Calu3 (cell line): ENCODE measurements at regions not wholly inside any gene's neighbourhood (a gene's known extent, or its start where the extent isn't known, plus 50 kb on each side); places are given as distances from the start of the nearest gene placed in this dataset.

Source experiments
- BruUV-seq: library from RNA; stranded (reverse); fragments of 400-500 nt; replicated peaks from 2 replicates; lab custom pipeline; 2021; lab: Mats Ljungman, UMichigan
- CTCF ChIA-PET: fragments of 300-600 bp; sonication (Branson Sonifier 250); formaldehyde crosslinking; loops from one replicate; lab custom pipeline; 2022; ENCODE audit warnings: antibody characterized with exemption; lab: Charles Lee
- DNase-seq: peaks from one replicate; pipeline ENCODE4 v3.0.0; 2022
- H3K27ac Mint-ChIP-seq: one replicate; pipeline ENCODE4 v1.8.0; 2022; ENCODE audit warnings: mixed read lengths; ENCODE audit not compliant: unreplicated experiment
- H3K27me3 Mint-ChIP-seq: one replicate; pipeline ENCODE4 v1.8.0; 2022; ENCODE audit warnings: mixed read lengths; ENCODE audit not compliant: unreplicated experiment
- H3K36me3 Mint-ChIP-seq: one replicate; pipeline ENCODE4 v1.8.0; 2022; ENCODE audit warnings: mild to moderate bottlenecking, moderate library complexity, mixed read lengths; ENCODE audit not compliant: insufficient read depth, unreplicated experiment
- H3K4me1 Mint-ChIP-seq: one replicate; pipeline ENCODE4 v1.8.0; 2022; ENCODE audit warnings: mild to moderate bottlenecking, low read depth, mixed read lengths; ENCODE audit not compliant: unreplicated experiment
- H3K4me3 Mint-ChIP-seq: one replicate; pipeline ENCODE4 v1.8.0; 2022; ENCODE audit warnings: mild to moderate bottlenecking, low read depth, moderate library complexity, mixed read lengths; ENCODE audit not compliant: unreplicated experiment
- H3K9me3 Mint-ChIP-seq: one replicate; pipeline ENCODE4 v1.8.0; 2022; ENCODE audit warnings: low read depth, mixed read lengths; ENCODE audit not compliant: unreplicated experiment
- CTCF ChIP-seq: fragments of 200-600 bp; IDR thresholded peaks from one replicate; pipeline ENCODE4 v1.8.0; 2022; ENCODE audit warnings: antibody characterized with exemption; ENCODE audit not compliant: unreplicated experiment
- intact Hi-C: fragments of 100-400 bp; cut with micrococcal nuclease; formaldehyde crosslinking; loops from one replicate; pipeline ENCODE4 v1.10.0; 2022; ENCODE audit not compliant: unreplicated experiment

GRCh38 chr13:44719857-44720671 lies 143.9 kb upstream of the TSC22D1 start:
- Mint-ChIP-seq H3K27ac (no peak overlapping the region), H3K4me3 (no peak overlapping the region), H3K4me1 (peaks cover 9% of the 10 kb centered on the region), H3K36me3 (no peaks in the 10 kb centered on the region), H3K9me3 (peaks cover 6% of the 10 kb centered on the region), H3K27me3 (no peaks in the 10 kb centered on the region)
- intact Hi-C loops = loop anchor here (10.0 kb wide), 1 partner anchor 95 kb away; no protein-coding TSS in a partner anchor
- CTCF ChIA-PET = no interaction called here
- no peak for TF ChIP-seq CTCF
- DNase-seq = no peak
- BruUV-seq = no TSS peak

GRCh38 chr13:44718467-44718866 lies 142.3 kb upstream of the TSC22D1 start:
- intact Hi-C loops = loop anchor here (10.0 kb wide), 1 partner anchor 96 kb away; no protein-coding TSS in a partner anchor
- H3K27me3 Mint-ChIP-seq = no peaks in the 10 kb centered on the region
- H3K36me3 Mint-ChIP-seq = no peaks in the 10 kb centered on the region
- H3K4me3 Mint-ChIP-seq = no peak overlapping the region
- H3K4me1 Mint-ChIP-seq = peaks cover 19% of the 10 kb centered on the region
- H3K9me3 Mint-ChIP-seq = peaks cover 6% of the 10 kb centered on the region
- BruUV-seq = no TSS peak
- DNase-seq = no peak
- CTCF ChIA-PET = no interaction called here
- no peak overlapping the region for H3K27ac Mint-ChIP-seq
- no peak for TF ChIP-seq CTCF

GRCh38 chr13:44715287-44716230 lies 139.4 kb upstream of the TSC22D1 start:
- no peak for DNase-seq
- Mint-ChIP-seq H3K27me3 (no peaks in the 10 kb centered on the region), H3K36me3 (no peaks in the 10 kb centered on the region), H3K4me3 (no peak overlapping the region), H3K4me1 (peaks cover 19% of the 10 kb centered on the region), H3K9me3 (no peaks in the 10 kb centered on the region), H3K27ac (no peak overlapping the region)
- TF ChIP-seq CTCF = no peak
- CTCF ChIA-PET = interaction anchor here (1.7 kb wide), 1 partner anchor 202 kb away, joined by 4 read pairs; no protein-coding TSS in a partner anchor
- intact Hi-C loops = loop anchor here (10.0 kb wide), 1 partner anchor 99 kb away; no protein-coding TSS in a partner anchor
- BruUV-seq = no TSS peak

- CTCF ChIA-PET = interaction anchor here (0.6 to 1.7 kb wide), 2 partner anchors 15 to 204 kb away, joined by 4 read pairs; no protein-coding TSS in a partner anchor
- no TSS peak for BruUV-seq
- Mint-ChIP-seq H3K36me3 (no peaks in the 10 kb centered on the region), H3K4me1 (peaks cover 19% of the 10 kb centered on the region), H3K4me3 (no peak overlapping the region), H3K27ac (no peak overlapping the region), H3K27me3 (no peaks in the 10 kb centered on the region), H3K9me3 (no peaks in the 10 kb centered on the region)
- peak; percentile 43 for DNase-seq
- intact Hi-C loops = loop anchor here (10.0 kb wide), 1 partner anchor 101 kb away; no protein-coding TSS in a partner anchor
- TF ChIP-seq CTCF = no peak
Observed at GRCh38 chr13:44713788-44714469, 137.8 kb upstream of the TSC22D1 start.
